ENCODE measurements at regions not wholly inside any gene's neighbourhood (a gene's known extent, or its start where the extent isn't known, plus 50 kb on each side); places are given as distances from the start of the nearest gene placed in this dataset.
"Not testable (repeated sequence)": the region's sequence is repeated elsewhere in the genome, so short reads cannot be mapped to it uniquely, and the experiment has no call there.

GRCh38 chr12:75759842-75760572 is 248.6 kb upstream of the KRR1 start:
- peak; percentile 94 for DNase-seq (ENCODE audit: low spot score)

GRCh38 chr12:75759196-75759595 is 247.8 kb upstream of the KRR1 start:
- DNase-seq (ENCODE audit: low spot score), result no peak

GRCh38 chr12:75756771-75757170 is 245.4 kb upstream of the KRR1 start:
- DNase-seq (ENCODE audit: low spot score), result no peak

GRCh38 chr12:75756111-75756510 is 244.7 kb upstream of the KRR1 start:
- no peak for DNase-seq (ENCODE audit: low spot score)

GRCh38 chr12:75754698-75755097 is 243.3 kb upstream of the KRR1 start:
- peak; percentile 43 for DNase-seq (ENCODE audit: low spot score)

- no peak for DNase-seq (ENCODE audit: low spot score)
Measured at GRCh38 chr12:75754141-75754540, 242.7 kb upstream of the KRR1 start.

GRCh38 chr12:75751769-75752471 is 240.5 kb upstream of the KRR1 start:
- DNase-seq (ENCODE audit: low spot score), result peak; percentile 65

GRCh38 chr12:75750716-75751306 is 239.4 kb upstream of the KRR1 start:
- peak; percentile 38 for DNase-seq (ENCODE audit: low spot score)

GRCh38 chr12:75748990-75749389 is 237.6 kb upstream of the KRR1 start:
- not testable (repeated sequence) for DNase-seq (ENCODE audit: low spot score)

- no peak for DNase-seq (ENCODE audit: low spot score)
Measured at GRCh38 chr12:75748136-75748535, 236.7 kb upstream of the KRR1 start.

- DNase-seq (ENCODE audit: low spot score), result peak; percentile 82
Measured at GRCh38 chr12:75747572-75748021, 236.2 kb upstream of the KRR1 start.

GRCh38 chr12:75746621-75747020 is 235.2 kb upstream of the KRR1 start:
- peak; percentile 39 for DNase-seq (ENCODE audit: low spot score)

- peak; percentile 57 for DNase-seq (ENCODE audit: low spot score)
Measured at GRCh38 chr12:75744607-75745256, 233.3 kb upstream of the KRR1 start.

GRCh38 chr12:75742961-75743360 is 231.6 kb upstream of the KRR1 start:
- DNase-seq (ENCODE audit: low spot score), result no peak

- no peak for DNase-seq (ENCODE audit: low spot score)
Measured at GRCh38 chr12:75742048-75742447, 230.6 kb upstream of the KRR1 start.

GRCh38 chr12:75739912-75740311 is 228.5 kb upstream of the KRR1 start:
- no peak for DNase-seq (ENCODE audit: low spot score)

GRCh38 chr12:75739098-75739497 is 227.7 kb upstream of the KRR1 start:
- DNase-seq (ENCODE audit: low spot score), result not testable (repeated sequence)

- no peak for DNase-seq (ENCODE audit: low spot score)
Measured at GRCh38 chr12:75738486-75738885, 227.1 kb upstream of the KRR1 start.

- DNase-seq (ENCODE audit: low spot score), result peak; percentile 64
Measured at GRCh38 chr12:75735853-75736252, 224.4 kb upstream of the KRR1 start.

- no peak for DNase-seq (ENCODE audit: low spot score)
Measured at GRCh38 chr12:75728826-75729225, 217.4 kb upstream of the KRR1 start.

- DNase-seq (ENCODE audit: low spot score), result no peak
Measured at GRCh38 chr12:75727577-75727976, 216.2 kb upstream of the KRR1 start.

GRCh38 chr12:75725521-75726111 is 214.2 kb upstream of the KRR1 start:
- peak; percentile 86 for DNase-seq (ENCODE audit: low spot score)

Data from kidney tubule cell (primary cell).